ELR (cell line): ENCODE measurements at regions not wholly inside any gene's neighbourhood (a gene's known extent, or its start where the extent isn't known, plus 50 kb on each side); places are given as distances from the start of the nearest gene placed in this dataset.
"Not testable (repeated sequence)": the region's sequence is repeated elsewhere in the genome, so short reads cannot be mapped to it uniquely, and the experiment has no call there.

Source experiments
- DNase-seq: peaks from one replicate; pipeline ENCODE4 v3.0.0-alpha.2; 2015; ENCODE audit warnings: low read depth

DNA sequence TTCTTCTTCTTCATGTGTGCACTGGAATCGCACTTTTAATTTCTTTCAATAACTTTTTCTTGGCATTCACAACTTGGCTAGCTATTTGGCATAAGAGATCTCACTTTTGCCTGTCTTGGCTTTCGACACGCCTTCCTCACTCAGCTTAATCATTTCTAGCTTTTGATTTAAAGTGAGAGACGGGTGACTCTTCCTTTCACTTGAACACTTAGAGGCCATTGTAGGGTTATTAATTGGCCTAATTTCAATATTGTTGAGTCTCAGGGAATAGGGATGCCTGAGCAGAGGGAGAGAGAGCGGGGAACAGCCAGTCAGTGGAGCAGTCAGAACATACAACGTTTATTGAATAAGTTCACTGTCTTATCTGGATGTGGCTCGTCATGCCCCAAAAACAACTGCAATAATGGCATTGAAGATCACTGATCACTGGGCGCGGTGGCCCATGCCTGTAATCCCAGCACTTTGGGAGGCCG, 200.3 kb downstream of the SEC14L1 start:
- DNase-seq, result no peak

DNA sequence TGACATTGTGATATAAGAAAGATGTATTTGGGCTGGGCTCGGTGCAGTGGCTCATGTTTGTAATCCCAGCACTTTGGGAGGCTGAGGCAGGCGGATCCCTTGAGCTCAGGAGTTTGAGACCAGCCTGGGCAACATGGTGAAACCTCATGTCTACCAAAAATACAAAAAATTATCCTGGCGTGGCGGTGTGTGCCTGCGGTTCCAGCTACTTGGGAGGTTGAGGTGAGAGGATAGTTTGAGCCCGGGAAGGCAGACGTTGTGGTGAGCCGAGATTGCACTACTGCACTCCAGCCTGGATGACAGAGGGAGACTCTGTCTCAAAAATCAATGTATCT, 201.9 kb downstream of the SEC14L1 start:
- not testable (repeated sequence) for DNase-seq

- DNase-seq, result no peak
Observed at GRCh38 chr17:77343031-77343800, 202.4 kb downstream of the SEC14L1 start.

- no peak for DNase-seq
Observed at GRCh38 chr17:77344038-77344437, 203.3 kb downstream of the SEC14L1 start.

DNA sequence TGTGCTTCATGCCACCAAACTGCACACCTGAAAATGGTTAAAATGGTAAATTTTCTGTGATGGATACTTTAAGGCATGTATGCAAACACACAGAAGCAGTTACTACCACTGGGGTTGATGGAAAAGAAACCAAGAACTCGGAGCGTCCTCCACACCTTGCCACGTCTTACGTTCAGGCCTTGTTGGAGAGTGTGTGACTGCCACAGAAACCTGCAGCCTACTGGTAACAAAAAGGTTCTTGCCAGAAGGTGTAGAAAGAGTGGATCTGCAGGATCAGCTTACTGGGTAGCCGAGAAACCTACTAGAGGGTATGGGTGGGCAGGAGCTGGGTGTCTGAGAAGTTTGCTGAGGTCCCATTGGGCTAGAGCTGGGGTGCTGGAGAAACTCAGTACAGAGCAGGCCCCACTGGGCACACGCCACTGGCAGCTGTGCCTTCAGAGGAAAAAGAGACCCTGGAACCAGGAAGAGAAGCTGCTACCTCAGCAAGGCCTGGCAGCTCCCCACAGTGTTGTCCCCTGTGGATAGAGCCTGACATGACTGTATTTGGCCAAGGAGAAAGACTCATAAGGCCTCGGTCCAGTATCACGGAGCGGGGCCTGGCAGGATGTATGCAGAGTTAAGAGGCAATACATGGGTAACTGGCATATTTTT, 204.6 kb downstream of the SEC14L1 start:
- DNase-seq, result no peak

DNA sequence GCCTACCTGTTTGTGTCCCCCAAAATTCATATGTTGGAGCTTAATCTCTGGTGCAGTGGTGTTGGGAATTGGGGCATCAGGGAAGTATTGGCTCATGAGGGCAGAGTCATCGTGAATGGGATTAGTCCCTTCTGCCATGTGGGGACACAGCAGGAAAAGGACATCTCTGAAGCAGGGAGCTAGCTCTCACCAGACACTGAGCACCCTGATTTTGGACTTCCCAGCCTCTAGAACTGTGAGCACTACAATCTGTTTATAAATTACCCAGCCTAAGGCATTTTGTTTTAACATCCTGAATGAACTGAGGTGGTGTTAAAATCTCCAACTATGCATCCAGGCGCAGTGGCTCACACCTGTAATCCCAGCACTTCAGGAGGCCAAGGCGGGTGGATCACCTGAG, 206.0 kb downstream of the SEC14L1 start:
- no peak for DNase-seq

GRCh38 chr17:77347544-77347943, 206.8 kb downstream of the SEC14L1 start:
- DNase-seq, result no peak

DNA sequence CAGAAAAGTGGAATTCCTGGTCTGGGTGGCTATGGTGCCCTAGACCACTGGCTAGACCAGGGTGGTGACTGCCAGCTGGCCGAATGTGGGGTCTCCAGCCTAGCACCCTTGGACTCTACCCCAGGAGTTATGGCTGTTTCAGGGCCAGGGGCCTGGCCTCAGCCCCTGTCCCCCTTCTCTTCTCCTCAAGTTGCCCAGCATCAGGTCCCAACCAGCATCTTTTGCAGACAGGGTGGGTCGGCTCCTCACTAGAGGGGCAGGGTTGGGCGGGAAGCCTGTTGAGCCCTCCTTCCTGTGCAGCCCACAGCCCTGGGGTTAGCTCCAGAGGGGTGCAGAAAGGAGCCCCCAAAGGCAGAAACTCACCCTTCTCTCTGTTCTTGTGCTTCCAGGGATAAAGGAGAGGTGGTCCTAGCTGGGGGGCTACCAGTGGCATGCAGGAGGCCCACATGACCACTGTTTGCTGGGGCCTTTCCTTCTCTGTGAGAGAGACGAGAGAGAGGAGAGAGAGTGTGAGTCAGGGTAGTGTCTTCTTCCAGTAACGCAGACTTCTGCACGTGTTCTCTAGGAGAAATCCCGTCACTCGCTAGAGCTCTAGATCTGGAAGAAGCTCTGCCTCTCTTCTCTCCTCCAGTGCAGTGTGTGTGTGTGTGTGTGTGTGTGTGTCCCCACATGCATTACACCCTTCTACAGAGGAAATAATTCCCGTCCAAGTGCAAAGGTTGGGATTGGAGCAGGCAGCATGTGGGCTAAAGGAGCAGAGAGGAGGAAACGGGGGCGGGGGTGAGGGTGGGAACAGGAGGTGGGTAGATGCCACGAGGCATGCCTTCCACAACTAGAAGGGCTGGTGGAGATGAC, 209.4 kb downstream of the SEC14L1 start:
- DNase-seq, result peak; percentile 65

GRCh38 chr17:77352441-77352840, 211.7 kb downstream of the SEC14L1 start:
- no peak for DNase-seq

- DNase-seq, result no peak
Observed at GRCh38 chr17:77352996-77353395, 212.2 kb downstream of the SEC14L1 start.

- DNase-seq, result peak; percentile 62
Observed at GRCh38 chr17:77353684-77354419, 213.1 kb downstream of the SEC14L1 start.

GRCh38 chr17:77354420-77354669, 213.6 kb downstream of the SEC14L1 start:
- DNase-seq, result no peak

- DNase-seq, result peak; percentile 99
Observed at GRCh38 chr17:77354670-77355455, 214.1 kb downstream of the SEC14L1 start.

- DNase-seq, result peak; percentile 64
Observed at GRCh38 chr17:77356109-77356689, 215.4 kb downstream of the SEC14L1 start.

DNA sequence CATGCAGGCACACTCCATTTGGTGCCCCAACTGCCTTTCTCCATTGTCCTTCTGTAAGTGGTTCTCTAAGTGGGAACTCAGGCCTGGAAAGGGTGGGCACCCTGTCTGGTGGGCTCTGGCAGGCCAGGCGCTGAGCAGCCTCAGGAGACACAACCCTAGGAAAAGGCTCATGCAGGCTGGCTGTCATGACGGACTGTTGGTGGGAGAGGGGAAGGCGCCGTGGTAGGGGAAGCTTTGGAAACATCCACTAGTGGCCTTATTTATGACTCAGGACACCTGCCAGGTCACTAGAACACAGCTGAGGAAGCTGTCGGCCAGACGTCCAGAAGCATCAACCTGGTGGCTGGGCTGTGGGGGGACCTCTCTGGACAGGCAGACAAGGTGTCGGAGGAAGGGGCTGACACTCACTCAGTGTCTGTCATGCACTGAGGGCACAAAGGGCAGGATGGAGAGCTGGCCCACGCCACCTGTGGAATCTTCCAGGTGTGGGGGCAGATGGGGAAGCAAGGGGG, 216.0 kb downstream of the SEC14L1 start:
- DNase-seq, result no peak

DNA sequence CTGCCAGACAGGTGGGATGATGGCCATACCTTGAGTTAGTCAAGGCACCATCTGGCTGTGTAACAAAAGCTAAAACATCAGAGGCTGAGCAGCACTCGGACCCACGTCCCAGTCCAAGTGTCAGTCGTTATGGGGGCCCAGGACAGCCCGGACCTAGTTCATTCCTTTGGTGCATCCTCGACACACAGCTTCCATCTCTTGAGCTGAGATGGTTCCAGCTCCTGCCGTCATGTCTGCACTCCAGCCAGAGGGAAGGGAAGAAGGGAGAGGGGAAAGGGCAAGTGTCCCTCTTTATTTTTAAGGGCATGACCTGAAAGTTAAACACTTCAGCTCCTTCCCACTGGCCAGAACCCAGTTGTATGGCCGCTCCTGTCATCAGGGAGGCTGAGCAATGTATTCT, 218.0 kb downstream of the SEC14L1 start:
- no peak for DNase-seq

GRCh38 chr17:77359236-77359635, 218.5 kb downstream of the SEC14L1 start:
- no peak for DNase-seq

DNA sequence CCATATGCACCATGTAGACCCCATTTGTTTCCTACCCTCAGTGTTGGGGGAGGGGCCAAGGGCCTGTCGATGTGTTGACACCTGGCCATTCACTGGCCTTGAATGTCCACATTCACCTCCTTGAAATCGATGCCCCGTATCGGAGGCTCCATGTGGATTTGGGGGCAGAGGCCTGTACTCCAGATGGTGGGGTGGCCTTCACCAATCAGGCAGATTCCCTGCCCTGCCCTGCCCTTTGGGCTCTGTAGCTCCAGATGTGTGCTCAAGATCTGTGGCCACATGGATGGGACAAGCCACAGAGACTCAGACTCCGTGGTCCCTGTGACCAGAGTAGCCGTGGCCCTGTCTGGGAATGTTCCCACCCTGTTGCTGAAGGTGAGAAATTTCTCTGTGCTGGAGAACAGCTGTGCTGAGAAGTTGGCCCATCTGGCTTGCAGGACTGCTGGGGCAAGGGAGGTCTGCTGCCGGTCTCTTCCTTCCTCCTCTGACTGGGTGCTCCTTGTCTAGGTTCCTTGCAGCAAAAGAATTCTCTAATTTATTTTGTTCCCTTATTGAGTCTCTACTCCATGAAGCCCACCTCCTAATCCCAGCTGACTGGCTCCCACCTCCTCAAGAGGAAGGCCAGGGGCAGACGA, 221.3 kb downstream of the SEC14L1 start:
- DNase-seq, result no peak

DNA sequence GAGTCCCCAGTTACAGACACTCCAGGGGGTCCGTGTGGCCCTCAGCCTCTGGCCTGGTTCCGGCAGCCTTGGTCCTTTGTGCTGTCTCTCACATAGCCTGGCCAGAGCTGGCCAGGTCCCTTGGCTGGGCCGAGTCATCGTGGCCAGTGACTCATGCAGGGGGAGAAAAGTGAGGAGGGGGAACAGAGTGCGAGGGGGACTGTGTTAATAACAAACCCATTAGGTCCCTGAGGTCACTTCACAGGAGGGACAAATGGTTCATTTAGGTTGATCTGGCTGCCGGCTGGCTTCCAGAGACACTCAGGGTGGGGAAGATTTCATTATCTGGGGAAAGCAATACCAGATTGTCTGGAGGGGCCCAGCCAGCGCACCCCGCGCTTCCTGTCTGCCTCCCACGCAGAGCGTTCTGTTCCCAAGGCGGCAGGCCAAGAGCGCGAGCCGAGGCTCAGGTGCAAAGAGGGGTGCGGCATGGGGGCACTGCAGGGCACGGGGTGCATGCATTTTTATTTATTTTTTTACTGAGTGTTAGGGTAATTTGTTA, 223.1 kb downstream of the SEC14L1 start:
- DNase-seq, result peak; percentile 60

- DNase-seq, result no peak
Observed at GRCh38 chr17:77364381-77364911, 223.7 kb downstream of the SEC14L1 start.
